ENCODE measurements at regions not wholly inside any gene's neighbourhood (a gene's known extent, or its start where the extent isn't known, plus 50 kb on each side); places are given as distances from the start of the nearest gene placed in this dataset.

DNA sequence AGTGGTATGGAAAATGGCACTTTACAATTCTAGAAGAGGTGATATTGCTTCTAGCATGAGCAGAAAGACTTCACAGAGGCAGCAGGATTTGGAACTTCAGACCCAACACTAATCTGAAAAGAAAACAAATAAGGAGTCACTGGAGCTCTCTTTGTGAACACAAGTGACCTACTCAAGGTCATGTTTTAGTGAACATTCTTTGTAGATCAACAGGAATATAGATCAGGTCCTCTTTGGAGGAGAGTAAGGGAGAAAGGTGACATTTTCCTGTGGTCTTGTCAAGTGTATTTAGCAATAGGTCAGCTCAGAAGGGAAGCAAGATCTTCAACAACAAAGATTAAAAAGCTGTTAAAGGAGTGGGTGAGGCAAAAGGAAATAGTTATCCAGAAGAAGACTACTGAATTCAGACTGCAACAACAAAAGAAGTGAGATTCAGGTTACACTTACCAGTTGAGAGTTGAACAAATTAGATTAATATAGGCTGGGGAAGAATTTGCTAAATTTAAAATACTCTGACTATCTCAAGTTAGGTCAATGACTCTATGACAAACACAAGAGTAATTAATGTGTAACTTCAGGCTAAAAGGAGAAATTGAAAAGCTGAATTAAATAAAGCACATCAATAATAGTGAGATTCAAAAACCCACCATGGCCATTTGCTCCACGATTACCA lies 528.2 kb downstream of the RPS29 start:
- WGBS (ENCODE audit: insufficient coverage) = no CpG with 5 or more reads among the region's 1 CpG
- Histone ChIP-seq H3K36me3 (ENCODE audit: control insufficient read depth, insufficient read depth, low read length) (no peaks in the 10 kb centered on the region), H3K4me1 (ENCODE audit: control insufficient read depth, insufficient read depth, low read length) (no peaks in the 10 kb centered on the region), H3K9me3 (ENCODE audit: control insufficient read depth, insufficient read depth, low read length) (no peaks in the 10 kb centered on the region), H3K4me3 (ENCODE audit: low read depth, low read length) (no peak overlapping the region), H3K27me3 (ENCODE audit: control insufficient read depth, insufficient read depth, low read length) (no peaks in the 10 kb centered on the region), H3K27ac (ENCODE audit: low read depth, low read length) (no peak overlapping the region)
- no peak for DNase-seq (ENCODE audit: low read depth in 4 of 6, low spot score in 6 of 6)

GRCh38 chr14:49056021-49056420 lies 530.2 kb downstream of the RPS29 start:
- no peaks in the 10 kb centered on the region for H3K9me3 ChIP-seq (ENCODE audit: control insufficient read depth, insufficient read depth, low read length)
- no CpG with 5 or more reads among the region's 1 CpG for WGBS (ENCODE audit: insufficient coverage)
- H3K4me1 ChIP-seq (ENCODE audit: control insufficient read depth, insufficient read depth, low read length) = peaks cover 1% of the 10 kb centered on the region
- no peak for DNase-seq (ENCODE audit: low read depth in 4 of 6, low spot score in 6 of 6)
- no peaks in the 10 kb centered on the region for H3K27me3 ChIP-seq (ENCODE audit: control insufficient read depth, insufficient read depth, low read length)
- no peak overlapping the region for H3K27ac ChIP-seq (ENCODE audit: low read depth, low read length)
- H3K36me3 ChIP-seq (ENCODE audit: control insufficient read depth, insufficient read depth, low read length) = no peaks in the 10 kb centered on the region
- H3K4me3 ChIP-seq (ENCODE audit: low read depth, low read length) = no peak overlapping the region

- DNase-seq (ENCODE audit: low read depth in 4 of 6, low spot score in 6 of 6) = no peak
- no peaks in the 10 kb centered on the region for H3K36me3 ChIP-seq (ENCODE audit: control insufficient read depth, insufficient read depth, low read length)
- peaks cover 9% of the 10 kb centered on the region for H3K4me1 ChIP-seq (ENCODE audit: control insufficient read depth, insufficient read depth, low read length)
- no peaks in the 10 kb centered on the region for H3K9me3 ChIP-seq (ENCODE audit: control insufficient read depth, insufficient read depth, low read length)
- no peaks in the 10 kb centered on the region for H3K27me3 ChIP-seq (ENCODE audit: control insufficient read depth, insufficient read depth, low read length)
- no peak overlapping the region for H3K27ac ChIP-seq (ENCODE audit: low read depth, low read length)
- H3K4me3 ChIP-seq (ENCODE audit: low read depth, low read length) = no peak overlapping the region
- WGBS (ENCODE audit: insufficient coverage) = no CpG with 5 or more reads among the region's 2 CpGs
Observed at GRCh38 chr14:49052521-49052920, 533.7 kb downstream of the RPS29 start.

DNA sequence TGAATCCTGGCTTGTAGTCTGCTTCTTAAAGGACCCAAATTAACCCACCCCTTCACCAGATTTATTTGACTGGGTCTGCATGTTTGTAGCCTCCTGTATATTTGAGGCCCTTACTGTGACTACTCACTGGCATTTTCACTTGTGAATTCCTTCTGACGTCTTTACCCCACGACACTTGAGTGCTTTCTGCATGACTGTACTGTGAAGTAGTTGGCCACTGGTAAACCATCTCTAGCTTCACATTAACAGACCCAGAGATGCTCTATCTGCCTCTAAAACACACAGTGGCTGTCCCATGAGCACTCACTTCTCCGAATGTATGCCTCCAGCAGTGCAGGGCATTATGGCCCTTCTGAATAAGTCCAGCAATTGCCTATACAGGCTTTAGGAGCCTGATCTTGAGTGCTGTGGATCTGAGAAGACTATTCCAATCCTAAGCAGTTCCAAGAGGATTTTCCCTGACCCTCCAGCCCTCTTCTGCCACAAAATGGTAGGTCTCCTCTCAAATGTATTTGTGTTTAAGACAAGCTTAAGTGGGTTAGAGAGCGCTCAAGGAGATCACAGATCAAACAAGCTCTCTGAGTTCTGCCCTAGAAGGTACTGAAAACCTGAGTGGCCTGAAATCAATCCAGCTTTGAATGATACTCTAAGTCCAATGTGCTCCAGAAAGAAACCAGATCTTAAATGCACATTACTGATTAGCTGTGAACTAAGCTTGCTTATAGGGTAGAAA lies 534.7 kb downstream of the RPS29 start:
- DNase-seq (ENCODE audit: low read depth in 4 of 6, low spot score in 6 of 6) = no peak
- H3K4me1 ChIP-seq (ENCODE audit: control insufficient read depth, insufficient read depth, low read length) = peaks cover 9% of the 10 kb centered on the region
- no peak overlapping the region for H3K4me3 ChIP-seq (ENCODE audit: low read depth, low read length)
- no peaks in the 10 kb centered on the region for H3K36me3 ChIP-seq (ENCODE audit: control insufficient read depth, insufficient read depth, low read length)
- 100% methylated on average over 1 of the region's 4 CpGs for WGBS (ENCODE audit: insufficient coverage)
- no peaks in the 10 kb centered on the region for H3K9me3 ChIP-seq (ENCODE audit: control insufficient read depth, insufficient read depth, low read length)
- H3K27ac ChIP-seq (ENCODE audit: low read depth, low read length) = no peak overlapping the region
- H3K27me3 ChIP-seq (ENCODE audit: control insufficient read depth, insufficient read depth, low read length) = no peaks in the 10 kb centered on the region

DNA sequence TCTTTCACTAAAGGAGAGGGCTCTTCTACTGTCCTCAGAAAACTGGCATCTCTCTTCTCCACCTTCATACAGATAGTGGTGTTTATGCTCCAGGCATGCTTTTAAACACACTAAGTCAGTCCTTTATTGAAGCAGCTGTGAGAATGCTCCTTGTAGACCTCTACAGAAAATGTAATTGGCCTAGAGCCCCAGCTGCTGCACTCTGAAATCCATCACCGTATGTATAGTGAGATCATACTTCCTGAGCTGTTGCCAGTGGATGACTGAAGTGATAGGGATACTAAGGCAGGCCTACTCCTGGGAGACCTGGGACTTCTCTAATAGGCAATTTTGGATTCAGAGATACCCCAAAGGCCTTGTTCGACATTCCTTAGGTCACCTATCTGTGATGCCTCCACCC lies 535.4 kb downstream of the RPS29 start:
- H3K27ac ChIP-seq (ENCODE audit: low read depth, low read length) = no peak overlapping the region
- no peak overlapping the region for H3K4me3 ChIP-seq (ENCODE audit: low read depth, low read length)
- DNase-seq (ENCODE audit: low read depth in 4 of 6, low spot score in 6 of 6) = peak in 1 of 6 donors; percentile 56
- WGBS (ENCODE audit: insufficient coverage) = 100% methylated on average over 1 of the region's 2 CpGs
- no peaks in the 10 kb centered on the region for H3K9me3 ChIP-seq (ENCODE audit: control insufficient read depth, insufficient read depth, low read length)
- no peaks in the 10 kb centered on the region for H3K36me3 ChIP-seq (ENCODE audit: control insufficient read depth, insufficient read depth, low read length)
- H3K27me3 ChIP-seq (ENCODE audit: control insufficient read depth, insufficient read depth, low read length) = no peaks in the 10 kb centered on the region
- peaks cover 9% of the 10 kb centered on the region for H3K4me1 ChIP-seq (ENCODE audit: control insufficient read depth, insufficient read depth, low read length)

GRCh38 chr14:49049711-49050110 lies 536.5 kb downstream of the RPS29 start:
- DNase-seq (ENCODE audit: low read depth in 4 of 6, low spot score in 6 of 6) = peak in 2 of 6 donors; percentile 79 to 81
- H3K27me3 ChIP-seq (ENCODE audit: control insufficient read depth, insufficient read depth, low read length) = no peaks in the 10 kb centered on the region
- H3K4me3 ChIP-seq (ENCODE audit: low read depth, low read length) = no peak overlapping the region
- H3K27ac ChIP-seq (ENCODE audit: low read depth, low read length) = no peak overlapping the region
- H3K36me3 ChIP-seq (ENCODE audit: control insufficient read depth, insufficient read depth, low read length) = no peaks in the 10 kb centered on the region
- no peaks in the 10 kb centered on the region for H3K9me3 ChIP-seq (ENCODE audit: control insufficient read depth, insufficient read depth, low read length)
- H3K4me1 ChIP-seq (ENCODE audit: control insufficient read depth, insufficient read depth, low read length) = peaks cover 9% of the 10 kb centered on the region

GRCh38 chr14:49044981-49045380 lies 541.2 kb downstream of the RPS29 start:
- H3K27me3 ChIP-seq (ENCODE audit: control insufficient read depth, insufficient read depth, low read length) = no peaks in the 10 kb centered on the region
- H3K4me3 ChIP-seq (ENCODE audit: low read depth, low read length) = no peak overlapping the region
- H3K4me1 ChIP-seq (ENCODE audit: control insufficient read depth, insufficient read depth, low read length) = no peaks in the 10 kb centered on the region
- WGBS (ENCODE audit: insufficient coverage) = 100% methylated on average over 1 of the region's 2 CpGs
- no peak for DNase-seq (ENCODE audit: low read depth in 4 of 6, low spot score in 6 of 6)
- H3K27ac ChIP-seq (ENCODE audit: low read depth, low read length) = no peak overlapping the region
- no peaks in the 10 kb centered on the region for H3K9me3 ChIP-seq (ENCODE audit: control insufficient read depth, insufficient read depth, low read length)
- no peaks in the 10 kb centered on the region for H3K36me3 ChIP-seq (ENCODE audit: control insufficient read depth, insufficient read depth, low read length)

DNA sequence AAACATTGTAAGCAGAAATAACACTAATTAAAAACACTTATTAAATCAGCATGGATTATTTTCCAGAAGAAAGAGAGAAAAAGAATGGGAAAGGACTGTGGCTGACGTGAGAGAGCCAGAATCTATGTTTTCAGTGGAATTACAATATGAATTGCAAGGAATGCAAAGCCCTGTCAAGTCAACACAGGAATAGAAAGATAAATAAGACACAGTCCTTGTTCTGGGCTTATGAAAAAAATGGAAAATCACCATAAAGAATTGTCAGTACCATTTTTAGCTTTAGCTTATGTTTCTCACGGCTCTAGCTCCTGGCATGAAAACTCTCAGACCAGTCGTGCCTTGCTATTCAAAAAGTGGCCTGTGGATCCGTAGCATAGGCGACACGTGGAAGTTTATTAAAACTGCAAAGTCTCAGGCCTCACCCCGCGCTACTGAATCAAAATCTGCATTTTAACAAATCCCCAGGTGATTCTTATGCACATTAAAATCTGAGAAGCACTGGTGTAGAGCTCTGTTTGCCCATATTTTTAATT lies 549.1 kb downstream of the RPS29 start:
- DNase-seq (ENCODE audit: low read depth in 4 of 6, low spot score in 6 of 6) = peak in 1 of 6 donors; percentile 22
- no peak overlapping the region for H3K27ac ChIP-seq (ENCODE audit: low read depth, low read length)
- WGBS (ENCODE audit: insufficient coverage) = 32% methylated on average over 6 of the region's 8 CpGs

DNA sequence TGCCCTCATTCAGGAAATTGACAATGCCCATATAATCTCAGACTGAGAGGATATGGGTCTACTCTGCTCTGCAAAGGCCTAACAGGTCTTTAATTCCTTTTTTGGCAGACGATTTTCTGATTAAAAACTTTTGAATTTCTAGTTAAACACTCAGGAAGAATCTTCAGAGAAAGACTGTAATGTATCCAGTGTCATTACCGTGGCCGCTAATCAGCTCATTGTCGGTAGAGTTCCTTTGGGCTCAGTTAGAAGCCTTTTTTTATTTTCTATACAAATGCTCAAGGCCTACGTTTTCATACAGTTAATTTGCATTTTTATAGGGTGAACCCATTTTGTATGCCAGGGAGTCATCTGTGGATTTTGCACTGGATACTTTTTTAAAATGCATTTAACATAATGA lies 549.9 kb downstream of the RPS29 start:
- no peak overlapping the region for H3K4me3 ChIP-seq (ENCODE audit: low read depth, low read length)
- no peak overlapping the region for H3K27ac ChIP-seq (ENCODE audit: low read depth, low read length)
- H3K36me3 ChIP-seq (ENCODE audit: control insufficient read depth, insufficient read depth, low read length) = no peaks in the 10 kb centered on the region
- H3K9me3 ChIP-seq (ENCODE audit: control insufficient read depth, insufficient read depth, low read length) = no peaks in the 10 kb centered on the region
- no peaks in the 10 kb centered on the region for H3K27me3 ChIP-seq (ENCODE audit: control insufficient read depth, insufficient read depth, low read length)
- peak in 1 of 6 donors; percentile 72 for DNase-seq (ENCODE audit: low read depth in 4 of 6, low spot score in 6 of 6)
- WGBS (ENCODE audit: insufficient coverage) = 20% methylated on average over 1 of the region's 5 CpGs
- no peaks in the 10 kb centered on the region for H3K4me1 ChIP-seq (ENCODE audit: control insufficient read depth, insufficient read depth, low read length)

More for the DNA sequence above, 549.1 kb downstream of the RPS29 start:
- H3K4me3 ChIP-seq (ENCODE audit: low read depth, low read length) = no peak overlapping the region
- H3K36me3 ChIP-seq (ENCODE audit: control insufficient read depth, insufficient read depth, low read length) = no peaks in the 10 kb centered on the region
- no peaks in the 10 kb centered on the region for H3K27me3 ChIP-seq (ENCODE audit: control insufficient read depth, insufficient read depth, low read length)
- no peaks in the 10 kb centered on the region for H3K4me1 ChIP-seq (ENCODE audit: control insufficient read depth, insufficient read depth, low read length)
- H3K9me3 ChIP-seq (ENCODE audit: control insufficient read depth, insufficient read depth, low read length) = no peaks in the 10 kb centered on the region

GRCh38 chr14:49033131-49033530 lies 553.0 kb downstream of the RPS29 start:
- H3K27ac ChIP-seq (ENCODE audit: low read depth, low read length) = no peak overlapping the region
- H3K36me3 ChIP-seq (ENCODE audit: control insufficient read depth, insufficient read depth, low read length) = no peaks in the 10 kb centered on the region
- no peak for DNase-seq (ENCODE audit: low read depth in 4 of 6, low spot score in 6 of 6)
- H3K4me1 ChIP-seq (ENCODE audit: control insufficient read depth, insufficient read depth, low read length) = no peaks in the 10 kb centered on the region
- no peaks in the 10 kb centered on the region for H3K27me3 ChIP-seq (ENCODE audit: control insufficient read depth, insufficient read depth, low read length)
- H3K4me3 ChIP-seq (ENCODE audit: low read depth, low read length) = no peak overlapping the region
- H3K9me3 ChIP-seq (ENCODE audit: control insufficient read depth, insufficient read depth, low read length) = no peaks in the 10 kb centered on the region
- 95% methylated on average over 6 of the region's 8 CpGs for WGBS (ENCODE audit: insufficient coverage)
